Germinal center (tissue), 1 donor: ENCODE measurements at regions not wholly inside any gene's neighbourhood (a gene's known extent, or its start where the extent isn't known, plus 50 kb on each side); places are given as distances from the start of the nearest gene placed in this dataset.
"Not testable (repeated sequence)": the region's sequence is repeated elsewhere in the genome, so short reads cannot be mapped to it uniquely, and the experiment has no call there.

Experiments
- DNase-seq: peaks from one replicate; pipeline ENCODE4 v3.0.0; 2012; ENCODE audit warnings: mixed read lengths, low spot score

GRCh38 chr3:35404571-35404970, 234.8 kb upstream of the ARPP21 start:
- no peak for DNase-seq

DNA sequence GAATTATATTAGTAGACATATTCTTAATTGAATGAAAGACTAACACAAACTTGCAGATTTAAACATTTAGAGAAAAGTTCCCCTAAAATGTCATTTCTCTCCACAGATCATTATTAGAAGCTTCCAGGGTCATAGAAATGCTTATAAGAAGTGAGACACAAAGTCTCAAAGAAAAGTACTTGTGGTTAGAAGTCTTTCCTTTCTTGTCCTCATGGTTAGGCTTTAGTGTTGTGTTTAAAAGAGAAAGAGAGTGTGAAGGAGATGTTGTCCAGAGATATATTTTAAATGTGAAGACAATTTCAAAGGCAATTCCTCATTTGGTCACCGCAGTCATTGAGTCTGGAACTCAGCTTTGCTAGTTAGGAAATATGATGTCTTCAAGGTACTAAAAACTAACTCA, 230.4 kb upstream of the ARPP21 start:
- no peak for DNase-seq

DNA sequence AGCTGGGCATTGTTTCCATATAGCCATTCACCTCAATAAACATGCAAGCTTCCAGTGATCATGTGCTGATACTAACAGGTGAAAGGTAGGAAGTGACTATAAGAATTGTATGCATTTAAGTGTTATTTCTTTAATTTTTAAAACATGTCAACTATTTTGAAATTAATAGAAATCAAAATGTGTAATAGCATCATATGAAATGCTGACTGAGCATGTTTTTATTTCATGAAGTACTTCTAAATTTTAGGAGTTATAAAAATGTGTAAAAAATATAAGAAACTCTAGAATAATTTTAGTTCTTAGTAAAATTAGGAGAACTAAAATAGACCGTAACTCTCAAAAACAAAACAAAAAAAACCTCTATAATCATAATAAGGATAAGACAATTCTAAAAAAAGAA, 229.3 kb upstream of the ARPP21 start:
- DNase-seq, result no peak

- no peak for DNase-seq
These were observed 225.8 kb upstream of the ARPP21 start for GRCh38 chr3:35413483-35413882.

- DNase-seq, result no peak
These were observed 222.2 kb upstream of the ARPP21 start for GRCh38 chr3:35417080-35417479.

DNA sequence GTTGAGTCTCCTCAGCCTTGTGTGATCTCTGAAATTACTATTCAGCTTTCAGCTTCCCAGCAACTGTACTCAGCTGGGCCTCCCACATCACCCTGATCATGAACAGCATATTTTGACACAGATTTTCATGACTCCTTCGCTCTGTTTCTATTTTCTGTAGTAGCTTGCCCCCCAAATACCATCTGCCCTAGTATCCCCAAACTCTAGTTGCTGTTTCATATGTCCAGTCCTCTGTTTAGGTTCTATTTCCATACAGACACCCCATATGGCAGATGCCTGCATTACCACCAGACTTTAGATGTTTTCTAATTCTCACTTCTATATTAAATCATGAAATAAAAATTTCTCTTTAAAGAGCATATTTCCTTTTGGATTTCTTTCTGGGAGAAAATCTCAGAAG, 217.2 kb upstream of the ARPP21 start:
- no peak for DNase-seq

GRCh38 chr3:35422836-35423601, 216.3 kb upstream of the ARPP21 start:
- DNase-seq, result no peak

DNA sequence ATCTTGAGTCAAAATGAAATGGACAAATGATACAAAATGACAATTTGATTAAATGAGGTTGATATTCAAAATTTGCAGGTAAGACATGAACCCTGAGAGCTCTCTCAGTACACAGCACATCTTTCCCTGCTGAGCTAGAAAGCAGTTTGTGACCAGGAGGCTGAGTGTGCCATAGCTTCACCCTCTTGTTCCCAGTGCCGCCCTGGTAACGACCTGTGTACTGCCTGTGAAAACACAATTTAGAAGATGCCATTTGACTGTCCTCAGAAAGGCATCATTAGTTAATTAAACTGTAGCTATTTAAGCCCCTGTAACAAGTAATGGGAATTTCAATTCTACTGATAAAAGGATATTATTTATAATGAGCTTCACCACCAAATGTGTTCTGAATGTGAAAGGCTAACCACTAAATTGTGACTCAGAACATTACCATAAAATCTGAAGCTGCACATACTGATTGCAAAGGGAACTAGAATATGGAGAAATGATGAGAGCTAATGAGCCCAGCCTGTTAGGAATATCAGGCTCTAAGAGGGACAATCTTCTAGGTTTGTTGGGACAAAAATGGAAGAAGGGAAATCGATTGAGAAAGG, 212.9 kb upstream of the ARPP21 start:
- DNase-seq, result no peak

- DNase-seq, result no peak
These were observed 201.9 kb upstream of the ARPP21 start for GRCh38 chr3:35437381-35437780.

DNA sequence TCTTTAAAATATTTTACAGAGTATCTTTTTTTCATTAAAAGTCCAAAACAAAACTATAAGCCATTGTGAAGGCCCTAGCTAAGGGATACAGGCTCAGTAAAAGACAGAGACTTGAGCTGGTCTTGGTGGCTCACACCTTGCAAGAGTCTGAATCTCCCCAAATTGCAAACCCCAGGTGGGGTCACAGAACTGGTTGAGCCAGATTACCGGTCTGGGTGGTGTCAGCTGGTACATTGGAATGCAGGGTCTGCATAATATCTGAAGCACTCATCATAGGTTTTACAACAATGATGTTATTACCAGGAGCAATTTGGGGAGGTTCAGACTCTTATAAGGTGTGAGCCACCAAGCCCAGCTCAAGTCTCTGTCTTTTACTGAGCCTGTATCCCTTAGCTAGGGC, 201.2 kb upstream of the ARPP21 start:
- DNase-seq, result no peak

DNA sequence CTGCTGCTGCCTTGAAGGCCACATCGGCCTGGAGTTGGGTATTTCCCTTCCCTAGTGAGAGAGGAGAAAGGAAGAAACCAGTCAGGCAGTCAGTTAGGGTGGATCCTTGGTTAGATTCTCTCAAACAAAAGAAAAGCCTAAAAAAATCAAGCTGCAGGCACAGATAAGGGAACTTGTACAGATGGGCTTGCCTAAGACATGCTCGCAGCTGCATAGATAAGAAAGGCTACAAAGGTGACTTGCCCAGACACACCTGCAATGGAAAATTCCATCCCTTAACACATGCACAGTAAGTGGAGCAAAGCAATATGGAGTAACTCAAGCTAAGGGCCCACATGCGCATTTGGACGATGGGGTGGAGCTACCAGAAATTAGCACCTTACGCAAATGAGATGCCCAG, 199.7 kb upstream of the ARPP21 start:
- no peak for DNase-seq

DNA sequence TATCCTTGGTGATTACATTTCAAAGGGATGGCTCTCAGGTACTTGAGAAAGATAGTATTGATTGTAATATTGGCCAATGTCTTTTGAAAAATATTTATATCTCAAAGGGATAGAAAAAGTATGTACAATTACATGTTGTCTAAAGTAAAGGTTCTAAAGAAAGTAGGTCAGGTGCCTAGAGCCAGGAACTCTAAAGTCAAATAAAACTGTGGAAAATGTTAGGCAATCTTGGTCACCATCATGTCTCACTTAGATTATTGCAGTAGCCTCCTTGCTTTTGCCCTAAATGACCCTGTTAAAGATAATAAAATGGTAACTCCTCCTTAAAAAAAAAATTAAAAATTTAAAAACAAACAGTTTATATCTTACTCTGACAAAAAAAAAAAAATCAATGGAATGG, 198.5 kb upstream of the ARPP21 start:
- DNase-seq, result no peak

DNA sequence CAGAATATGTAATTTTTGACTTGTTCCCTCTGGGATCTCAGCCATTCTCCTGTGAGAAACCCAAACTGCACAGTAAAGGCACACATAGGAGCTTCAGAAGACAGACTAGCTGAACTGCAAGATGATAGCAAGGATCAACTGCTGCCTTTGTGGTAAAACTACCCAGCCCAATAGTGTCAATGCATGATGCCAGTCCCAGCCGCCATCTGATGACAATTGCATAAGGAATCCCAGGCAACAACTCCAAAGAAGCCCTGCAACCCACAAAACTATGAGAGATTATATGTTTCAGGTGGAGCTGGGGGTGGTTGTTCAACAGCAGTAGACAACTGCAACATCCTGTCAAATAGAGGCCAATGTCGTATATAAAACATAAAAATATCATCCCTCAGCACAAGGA, 192.4 kb upstream of the ARPP21 start:
- no peak for DNase-seq

- no peak for DNase-seq
These were observed 191.2 kb upstream of the ARPP21 start for GRCh38 chr3:35448121-35448520.

- no peak for DNase-seq
These were observed 190.6 kb upstream of the ARPP21 start for GRCh38 chr3:35448681-35449080.

DNA sequence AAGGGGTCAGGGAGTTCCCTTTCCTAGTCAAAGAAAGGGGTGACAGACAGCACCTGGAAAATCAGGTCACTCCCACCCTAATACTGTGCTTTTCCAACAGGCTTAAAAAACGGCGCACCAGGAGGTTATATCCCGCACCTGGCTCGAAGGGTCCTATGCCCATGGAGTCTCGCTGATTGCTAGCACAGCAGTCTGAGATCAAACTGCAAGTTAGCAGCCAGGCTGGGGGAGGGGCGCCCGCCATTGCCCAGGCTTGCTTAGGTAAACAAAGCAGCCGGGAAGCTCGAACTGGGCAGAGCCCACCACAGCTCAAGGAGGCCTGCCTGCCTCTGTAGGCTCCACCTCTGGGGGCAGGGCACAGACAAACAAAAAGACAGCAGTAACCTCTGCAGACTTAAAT, 184.5 kb upstream of the ARPP21 start:
- not testable (repeated sequence) for DNase-seq

DNA sequence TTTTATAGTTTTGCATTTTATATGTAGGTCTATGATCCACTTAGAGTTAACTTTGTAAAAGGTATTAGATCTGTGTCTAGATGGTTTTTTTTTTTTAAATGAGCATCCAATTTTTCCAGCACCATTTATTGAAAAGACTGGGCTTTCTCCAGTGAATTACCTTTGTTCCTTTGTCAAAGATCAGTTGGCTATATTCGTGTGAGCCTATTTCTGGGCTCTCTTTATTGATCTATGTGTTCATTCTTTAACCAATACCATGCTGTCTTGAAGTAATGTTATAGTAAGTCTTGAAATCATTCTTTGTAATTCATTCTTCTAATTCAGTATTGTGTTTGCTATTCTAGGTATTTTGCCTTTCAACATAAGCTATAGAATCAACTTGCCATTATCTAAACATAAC, 165.4 kb upstream of the ARPP21 start:
- no peak for DNase-seq

GRCh38 chr3:35482566-35482965, 156.8 kb upstream of the ARPP21 start:
- not testable (repeated sequence) for DNase-seq

DNA sequence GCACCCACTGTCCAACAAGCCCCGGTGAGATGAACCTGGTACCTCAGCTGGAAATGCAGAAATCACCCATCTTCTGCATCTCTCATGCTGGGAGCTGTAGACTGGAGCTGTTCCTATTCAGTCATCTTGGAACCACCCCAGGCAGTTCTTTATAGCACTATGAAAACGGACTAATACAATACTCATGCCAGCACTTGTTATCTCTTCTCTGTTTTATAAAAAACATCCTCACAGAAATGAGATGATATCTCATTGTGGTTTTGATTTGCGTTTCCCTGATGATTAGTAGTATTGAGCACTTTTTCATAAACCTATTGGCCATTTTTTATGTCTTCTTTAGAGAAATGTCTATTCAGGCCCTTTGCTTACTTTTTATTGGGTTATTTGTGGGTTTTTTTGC, 156.2 kb upstream of the ARPP21 start:
- no peak for DNase-seq

DNA sequence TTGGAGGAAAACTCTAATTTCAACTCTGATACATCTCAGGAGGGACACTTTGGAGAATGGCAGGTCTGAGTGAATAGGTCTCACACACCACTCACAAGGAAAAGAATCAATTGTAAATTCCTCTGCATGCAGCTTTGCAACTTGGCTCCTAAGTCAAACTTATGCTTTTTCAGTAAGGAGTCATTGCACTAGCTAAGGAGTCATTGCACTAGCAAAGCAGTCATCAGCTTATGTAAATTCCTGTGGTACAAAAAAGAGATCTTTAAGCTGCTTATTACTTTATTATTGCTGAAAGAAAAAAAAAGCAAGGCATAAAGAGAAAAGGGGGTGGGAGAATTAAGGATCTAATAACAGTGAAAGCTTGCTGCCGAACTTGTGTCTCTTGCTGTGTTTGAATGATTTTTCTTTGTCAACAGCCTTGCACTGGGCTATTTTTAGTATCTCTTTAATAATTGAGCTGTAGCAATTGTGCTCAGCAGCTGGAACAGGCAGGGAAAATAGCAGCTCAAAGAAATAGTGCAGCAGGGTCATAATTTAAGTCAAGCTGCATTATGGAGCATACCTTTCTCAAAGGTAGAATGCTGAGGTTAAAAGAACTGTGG, 154.3 kb upstream of the ARPP21 start:
- DNase-seq, result no peak

DNA sequence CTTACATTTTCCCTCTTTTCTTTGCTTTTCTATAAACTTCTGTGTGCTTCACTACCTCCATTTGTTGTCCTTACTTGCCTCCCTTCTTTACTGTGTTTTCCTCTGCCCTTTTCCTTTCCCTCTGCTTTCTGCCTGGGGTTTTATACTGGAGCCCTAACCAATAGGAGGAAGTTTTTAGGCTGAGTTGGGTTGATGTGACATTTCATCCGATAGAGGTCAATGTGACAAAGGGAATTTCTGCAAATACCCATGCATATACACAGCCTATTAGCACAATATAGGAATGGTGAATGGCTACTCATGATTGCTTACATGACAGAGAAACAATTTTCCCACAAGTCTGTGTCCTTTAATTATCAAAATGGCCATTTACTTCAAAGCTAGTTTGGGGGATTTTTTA, 153.0 kb upstream of the ARPP21 start:
- no peak for DNase-seq

- DNase-seq, result no peak
These were observed 151.9 kb upstream of the ARPP21 start for GRCh38 chr3:35487376-35487775.

DNA sequence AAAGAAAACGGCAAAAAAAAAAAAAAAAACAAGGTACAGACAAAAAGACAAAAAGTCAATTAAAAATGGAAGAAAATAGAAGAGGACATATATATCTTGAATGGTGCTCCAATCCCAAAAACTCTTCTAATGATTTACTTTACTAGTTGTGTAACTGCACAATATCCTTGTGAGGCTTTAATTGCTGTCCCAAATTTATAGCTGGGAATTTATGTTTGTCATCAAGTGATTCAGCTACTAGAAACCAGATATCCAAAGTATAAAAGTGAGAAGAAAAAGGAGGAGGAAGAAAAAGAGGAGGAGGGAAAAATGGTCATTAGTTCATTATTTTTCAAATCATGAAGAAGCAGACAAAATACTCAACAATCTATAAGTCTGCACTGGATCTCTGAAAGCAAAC, 150.8 kb upstream of the ARPP21 start:
- DNase-seq, result no peak

DNA sequence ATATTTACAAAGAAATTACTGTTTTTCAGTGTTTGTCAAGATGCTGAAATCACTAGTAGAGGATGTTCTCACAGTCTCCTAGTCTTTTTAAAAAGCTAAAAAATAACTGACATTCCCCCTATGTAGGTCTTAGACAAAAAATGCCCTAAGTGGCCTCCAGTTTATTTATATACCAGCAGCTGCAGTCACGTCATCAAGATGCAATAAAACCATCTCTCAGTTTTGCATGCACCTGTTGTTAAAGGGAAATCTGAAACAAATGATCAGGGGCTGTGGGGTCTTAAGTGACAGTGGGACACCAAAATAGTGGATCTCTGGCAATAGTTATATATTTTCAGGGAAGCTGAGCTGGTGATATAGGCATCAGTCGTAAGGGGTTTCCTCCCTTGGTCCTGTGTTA, 146.5 kb upstream of the ARPP21 start:
- DNase-seq, result no peak
